D721Med (cell line): ENCODE measurements at regions not wholly inside any gene's neighbourhood (a gene's known extent, or its start where the extent isn't known, plus 50 kb on each side); places are given as distances from the start of the nearest gene placed in this dataset.

Source experiments
- DNase-seq: peaks from one replicate; pipeline ENCODE4 v3.0.0; 2011; ENCODE audit warnings: low spot score; ENCODE audit not compliant: insufficient read length
- FAIRE-seq: peaks from 2 replicates; lab custom pipeline; 2011; peaks lifted over from hg19 to GRCh38; lab: Jason Lieb, UNC
- CTCF ChIP-seq: IDR thresholded peaks from 2 replicates; pipeline ENCODE4 v1.5.1; 2012; ENCODE audit warnings: mild to moderate bottlenecking, control low read depth; ENCODE audit not compliant: insufficient read depth; ENCODE audit errors: missing control alignments

DNA sequence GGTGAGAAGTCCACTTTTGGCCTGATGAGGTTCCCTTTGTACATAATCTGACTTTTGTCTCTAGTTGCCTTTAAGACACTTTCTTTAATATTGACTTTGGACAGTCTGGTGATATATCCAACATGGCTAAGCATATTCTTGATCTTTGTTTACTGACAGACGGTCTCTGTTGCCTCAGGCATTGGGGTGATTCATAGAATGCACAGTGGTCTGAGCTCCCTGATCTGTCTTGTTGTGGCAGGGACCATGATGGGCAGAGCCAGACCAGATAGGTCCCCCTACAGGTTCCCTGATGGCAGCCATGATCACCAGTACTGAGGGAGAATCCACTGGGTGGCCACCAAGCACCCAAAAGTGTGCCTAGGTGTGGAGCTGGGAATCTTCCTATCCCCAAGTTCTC is 678.1 kb downstream of the MCTP2 start:
- DNase-seq (no peak), FAIRE-seq (no peak)
- no peak for TF ChIP-seq CTCF

DNA sequence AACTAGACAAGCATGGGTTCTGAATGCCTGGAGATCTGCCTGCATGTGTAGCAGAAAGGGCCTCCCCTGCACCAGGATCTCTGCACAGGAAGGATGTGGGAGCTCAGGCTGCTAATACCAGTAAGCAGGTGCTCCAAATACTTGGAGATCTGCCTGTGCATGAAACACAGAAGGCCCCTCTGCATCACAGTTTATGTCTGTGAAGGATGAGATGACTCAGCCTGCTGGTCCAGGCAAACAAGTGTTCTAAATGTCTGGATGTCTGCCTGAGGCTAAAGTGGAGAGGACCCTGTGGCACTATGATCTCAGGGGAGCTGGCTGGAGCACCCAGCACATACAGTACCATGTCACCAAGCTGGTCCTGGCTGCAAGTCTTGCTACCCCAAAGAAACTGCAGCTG is 678.8 kb downstream of the MCTP2 start:
- no peak for DNase-seq
- FAIRE-seq: no peak
- no peak for TF ChIP-seq CTCF

GRCh38 chr15:94912760-94913159 is 681.4 kb downstream of the MCTP2 start:
- DNase-seq (no peak), FAIRE-seq (no peak)
- no peak for TF ChIP-seq CTCF

GRCh38 chr15:94917068-94917467 is 685.7 kb downstream of the MCTP2 start:
- TF ChIP-seq CTCF: no peak
- FAIRE-seq: no peak

GRCh38 chr15:94921936-94922335 is 690.6 kb downstream of the MCTP2 start:
- no peak for TF ChIP-seq CTCF
- FAIRE-seq (no peak), DNase-seq (no peak)

More at GRCh38 chr15:94917068-94917467, 685.7 kb downstream of the MCTP2 start:
- no peak for DNase-seq

GRCh38 chr15:94924057-94924456 is 692.7 kb downstream of the MCTP2 start:
- TF ChIP-seq CTCF: no peak
- no peak for FAIRE-seq
- DNase-seq: no peak

DNA sequence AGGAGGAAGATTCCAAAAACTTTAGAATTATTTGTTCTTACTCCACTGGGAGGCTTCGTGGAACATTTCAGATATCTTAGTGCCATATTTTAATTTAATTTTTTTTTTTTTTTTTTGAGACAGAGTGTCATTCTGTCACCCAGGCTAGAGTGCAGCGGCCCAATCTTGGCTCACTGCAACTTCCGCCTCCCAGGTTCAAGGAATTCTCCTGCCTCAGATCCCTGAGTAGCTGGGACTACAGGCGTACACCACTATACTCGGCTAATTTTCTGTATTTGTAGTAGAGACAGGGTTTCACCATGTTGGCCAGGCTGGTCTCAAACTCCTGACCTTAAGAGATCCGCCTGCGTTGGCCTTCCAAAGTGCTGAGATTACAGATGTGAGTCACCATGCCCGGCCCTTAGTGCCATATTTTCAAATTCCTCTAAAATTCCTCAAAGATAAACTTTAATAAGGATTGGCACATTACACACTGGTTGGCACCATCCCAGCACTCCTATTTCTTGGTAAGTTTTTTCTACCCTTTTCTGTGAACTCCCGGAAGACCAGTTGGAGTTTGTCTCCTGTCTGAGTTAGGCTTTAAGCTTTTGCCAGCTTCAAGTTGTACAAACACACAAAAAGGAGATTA is 693.7 kb downstream of the MCTP2 start:
- no peak for DNase-seq
- TF ChIP-seq CTCF: no peak
- FAIRE-seq: no peak
